Vagina (tissue), 2 donors: ENCODE measurements at regions not wholly inside any gene's neighbourhood (a gene's known extent, or its start where the extent isn't known, plus 50 kb on each side); places are given as distances from the start of the nearest gene placed in this dataset.

ENCODE experiments used
- DNase-seq, 2 donors: peaks; one replicate each; pipeline ENCODE4 v3.0.0-alpha.2; 2017; ENCODE audit errors: extremely low spot score in 2 of 2
- H3K27ac ChIP-seq: fragments of 200-600 bp; sonication (generic); one replicate; pipeline ENCODE4 v1.5.1; 2019
- H3K27me3 ChIP-seq: fragments of 200-600 bp; sonication (generic); one replicate; pipeline ENCODE4 v1.5.1; 2019
- H3K36me3 ChIP-seq, 2 donors: fragments of 200-600 bp; sonication (generic); one replicate each; pipeline ENCODE4 v1.5.1; 2017 to 2019
- H3K4me1 ChIP-seq: fragments of 200-600 bp; sonication (generic); one replicate; pipeline ENCODE4 v1.5.1; 2019
- H3K4me3 ChIP-seq, 2 donors: fragments of 200-600 bp; sonication (generic); 1 replicate in 1 of 2; 2 replicates in 1 of 2; pipeline ENCODE4 v1.5.1; 2016 to 2019
- H3K9me3 ChIP-seq: fragments of 200-600 bp; sonication (generic); one replicate; pipeline ENCODE4 v1.5.1; 2019
- CTCF ChIP-seq, 3 experiments: fragments of 450-650 bp in 2 of 3; fragments of 200-600 bp in 1 of 3; sonication (generic) in 1 of 3; IDR thresholded peaks; one replicate each; pipeline ENCODE4 v1.5.1; 2017 to 2019; ENCODE audit warnings: antibody characterized with exemption in 3 of 3, mild to moderate bottlenecking in 2 of 3, moderate library complexity in 2 of 3
- POLR2A ChIP-seq, 2 donors: fragments of 450-650 bp; IDR thresholded peaks; one replicate each; pipeline ENCODE4 v1.6.1; 2017; ENCODE audit warnings: antibody characterized with exemption in 2 of 2, mild to moderate bottlenecking in 2 of 2, moderate library complexity in 2 of 2
- POLR2AphosphoS5 ChIP-seq, 2 donors: sonication (generic); formaldehyde crosslinking; IDR thresholded peaks; one replicate each; pipeline ENCODE4 v1.9.0; 2017; ENCODE audit warnings: antibody characterized with exemption in 2 of 2, mild to moderate bottlenecking in 2 of 2, low read depth in 1 of 2; ENCODE audit not compliant: insufficient read depth in 1 of 2
- intact Hi-C: fragments of 100-400 bp; cut with DNase I; formaldehyde crosslinking; loops from one replicate; pipeline ENCODE4 v1.15.1; 2023

GRCh38 chr14:96956464-96957239 lies 159.5 kb downstream of the VRK1 start:
- H3K27me3 ChIP-seq: no peaks in the 10 kb centered on the region
- H3K4me1 ChIP-seq: no peaks in the 10 kb centered on the region
- no peaks in the 10 kb centered on the region for H3K9me3 ChIP-seq
- H3K4me3 ChIP-seq: no peak overlapping the region
- intact Hi-C loops: no loop called here
- TF ChIP-seq CTCF (IDR thresholded peaks at IDR 0.05) (no peak), POLR2A (IDR thresholded peaks at IDR 0.05) (no peak), POLR2AphosphoS5 (IDR thresholded peaks at IDR 0.05; ENCODE audit: insufficient read depth in 1 of 2, low read depth in 1 of 2) (no peak)
- no peaks in the 10 kb centered on the region for H3K36me3 ChIP-seq
- H3K27ac ChIP-seq: no peak overlapping the region
- peak in 1 of 2 donors; percentile 65 for DNase-seq

GRCh38 chr14:96958057-96958456 lies 160.9 kb downstream of the VRK1 start:
- Histone ChIP-seq H3K9me3 (no peaks in the 10 kb centered on the region), H3K4me3 (no peak overlapping the region), H3K36me3 (no peaks in the 10 kb centered on the region), H3K27ac (no peak overlapping the region), H3K27me3 (no peaks in the 10 kb centered on the region), H3K4me1 (peaks cover 10% of the 10 kb centered on the region)
- TF ChIP-seq POLR2AphosphoS5 (IDR thresholded peaks at IDR 0.05; ENCODE audit: insufficient read depth in 1 of 2, low read depth in 1 of 2): no peak
- no peak for TF ChIP-seq POLR2A (IDR thresholded peaks at IDR 0.05)
- no peak for TF ChIP-seq CTCF (IDR thresholded peaks at IDR 0.05)
- no peak for DNase-seq
- intact Hi-C loops: no loop called here

- H3K9me3 ChIP-seq: no peaks in the 10 kb centered on the region
- DNase-seq: peak in 1 of 2 donors; percentile 40
- no peaks in the 10 kb centered on the region for H3K36me3 ChIP-seq
- H3K4me3 ChIP-seq: no peak overlapping the region
- no peak overlapping the region for H3K27ac ChIP-seq
- H3K27me3 ChIP-seq: no peaks in the 10 kb centered on the region
- intact Hi-C loops: no loop called here
- H3K4me1 ChIP-seq: peaks cover 10% of the 10 kb centered on the region
- TF ChIP-seq POLR2AphosphoS5 (IDR thresholded peaks at IDR 0.05; ENCODE audit: insufficient read depth in 1 of 2, low read depth in 1 of 2): no peak
- TF ChIP-seq CTCF (IDR thresholded peaks at IDR 0.05): no peak
- TF ChIP-seq POLR2A (IDR thresholded peaks at IDR 0.05): no peak
These were observed 162.8 kb downstream of the VRK1 start for GRCh38 chr14:96959992-96960391.

- intact Hi-C loops: no loop called here
- TF ChIP-seq CTCF (IDR thresholded peaks at IDR 0.05): no peak
- TF ChIP-seq POLR2AphosphoS5 (IDR thresholded peaks at IDR 0.05; ENCODE audit: insufficient read depth in 1 of 2, low read depth in 1 of 2): no peak
- TF ChIP-seq POLR2A (IDR thresholded peaks at IDR 0.05): no peak
- H3K4me3 ChIP-seq: no peak overlapping the region
These were observed 163.5 kb downstream of the VRK1 start for GRCh38 chr14:96960598-96961116.

GRCh38 chr14:96961895-96962294 lies 164.7 kb downstream of the VRK1 start:
- no peak overlapping the region for H3K4me3 ChIP-seq
- no peaks in the 10 kb centered on the region for H3K27me3 ChIP-seq
- intact Hi-C loops: no loop called here
- no peaks in the 10 kb centered on the region for H3K9me3 ChIP-seq
- H3K27ac ChIP-seq: no peak overlapping the region
- peak in 1 of 2 donors; percentile 3 for DNase-seq
- H3K4me1 ChIP-seq: peaks cover 10% of the 10 kb centered on the region
- no peaks in the 10 kb centered on the region for H3K36me3 ChIP-seq
- no peak for TF ChIP-seq POLR2AphosphoS5 (IDR thresholded peaks at IDR 0.05; ENCODE audit: insufficient read depth in 1 of 2, low read depth in 1 of 2)
- TF ChIP-seq CTCF (IDR thresholded peaks at IDR 0.05): no peak
- no peak for TF ChIP-seq POLR2A (IDR thresholded peaks at IDR 0.05)

More at GRCh38 chr14:96960598-96961116, 163.5 kb downstream of the VRK1 start:
- no peaks in the 10 kb centered on the region for H3K36me3 ChIP-seq
- no peak overlapping the region for H3K27ac ChIP-seq
- H3K9me3 ChIP-seq: no peaks in the 10 kb centered on the region
- H3K4me1 ChIP-seq: peaks cover 10% of the 10 kb centered on the region
- no peak for DNase-seq
- H3K27me3 ChIP-seq: no peaks in the 10 kb centered on the region
